ENCODE measurements at regions not wholly inside any gene's neighbourhood (a gene's known extent, or its start where the extent isn't known, plus 50 kb on each side); places are given as distances from the start of the nearest gene placed in this dataset.

DNA sequence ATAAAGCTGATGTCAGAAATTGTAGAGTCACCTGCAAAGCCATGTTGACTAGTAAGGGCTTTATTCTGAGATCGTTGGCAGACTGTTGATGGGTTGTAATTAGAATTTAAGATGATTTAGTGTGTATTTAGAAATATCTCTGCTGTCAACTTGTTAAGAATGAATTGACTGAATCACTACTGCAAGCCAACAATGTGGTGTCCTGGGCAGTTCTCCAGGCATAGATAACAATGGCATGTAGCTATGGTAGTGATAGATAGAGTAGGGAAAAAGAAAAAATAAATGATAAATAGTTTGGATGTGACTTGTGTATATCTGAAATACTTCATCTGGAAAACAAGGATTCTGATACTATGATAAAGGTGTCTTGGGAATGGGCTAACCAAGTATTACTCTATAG lies 640.2 kb downstream of the ARL4A start:
- Mint-ChIP-seq H3K9me3 (peaks cover 3% of the 10 kb centered on the region), H3K27me3 (ENCODE audit: low read depth) (no peaks in the 10 kb centered on the region), H3K4me3 (no peak overlapping the region), H3K4me1 (no peaks in the 10 kb centered on the region), H3K27ac (no peak overlapping the region), H3K36me3 (ENCODE audit: low read depth) (no peaks in the 10 kb centered on the region)
- TF ChIP-seq, protein P1, sequence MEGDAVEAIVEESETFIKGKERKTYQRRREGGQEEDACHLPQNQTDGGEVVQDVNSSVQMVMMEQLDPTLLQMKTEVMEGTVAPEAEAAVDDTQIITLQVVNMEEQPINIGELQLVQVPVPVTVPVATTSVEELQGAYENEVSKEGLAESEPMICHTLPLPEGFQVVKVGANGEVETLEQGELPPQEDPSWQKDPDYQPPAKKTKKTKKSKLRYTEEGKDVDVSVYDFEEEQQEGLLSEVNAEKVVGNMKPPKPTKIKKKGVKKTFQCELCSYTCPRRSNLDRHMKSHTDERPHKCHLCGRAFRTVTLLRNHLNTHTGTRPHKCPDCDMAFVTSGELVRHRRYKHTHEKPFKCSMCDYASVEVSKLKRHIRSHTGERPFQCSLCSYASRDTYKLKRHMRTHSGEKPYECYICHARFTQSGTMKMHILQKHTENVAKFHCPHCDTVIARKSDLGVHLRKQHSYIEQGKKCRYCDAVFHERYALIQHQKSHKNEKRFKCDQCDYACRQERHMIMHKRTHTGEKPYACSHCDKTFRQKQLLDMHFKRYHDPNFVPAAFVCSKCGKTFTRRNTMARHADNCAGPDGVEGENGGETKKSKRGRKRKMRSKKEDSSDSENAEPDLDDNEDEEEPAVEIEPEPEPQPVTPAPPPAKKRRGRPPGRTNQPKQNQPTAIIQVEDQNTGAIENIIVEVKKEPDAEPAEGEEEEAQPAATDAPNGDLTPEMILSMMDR (IDR thresholded peaks at IDR 0.05; ENCODE audit: unreplicated experiment in 3 of 3): no peak

DNA sequence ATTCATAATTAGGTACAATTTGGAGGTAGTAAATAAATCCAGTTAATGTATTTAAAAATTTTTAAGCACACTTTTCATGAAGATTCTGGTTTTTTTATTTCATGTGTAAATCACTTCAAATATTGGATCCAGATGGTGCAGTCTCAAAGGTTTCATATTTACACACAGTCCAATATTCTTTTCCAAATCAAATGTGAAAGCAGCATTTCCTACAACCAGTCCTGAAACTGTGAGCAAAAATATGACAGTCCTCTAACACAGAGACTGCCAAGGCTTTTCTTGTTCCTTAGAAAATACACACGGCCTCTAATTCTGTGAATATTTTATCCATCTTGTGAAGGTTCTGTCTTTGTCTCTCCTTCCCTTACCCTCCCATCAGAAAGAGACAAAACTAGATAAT lies 645.9 kb downstream of the ARL4A start:
- Mint-ChIP-seq H3K4me1 (no peaks in the 10 kb centered on the region), H3K27me3 (ENCODE audit: low read depth) (no peaks in the 10 kb centered on the region), H3K36me3 (ENCODE audit: low read depth) (no peaks in the 10 kb centered on the region), H3K4me3 (no peak overlapping the region), H3K9me3 (no peaks in the 10 kb centered on the region), H3K27ac (no peak overlapping the region)
- TF ChIP-seq, protein P1 (IDR thresholded peaks at IDR 0.05; ENCODE audit: unreplicated experiment in 3 of 3): no peak

DNA sequence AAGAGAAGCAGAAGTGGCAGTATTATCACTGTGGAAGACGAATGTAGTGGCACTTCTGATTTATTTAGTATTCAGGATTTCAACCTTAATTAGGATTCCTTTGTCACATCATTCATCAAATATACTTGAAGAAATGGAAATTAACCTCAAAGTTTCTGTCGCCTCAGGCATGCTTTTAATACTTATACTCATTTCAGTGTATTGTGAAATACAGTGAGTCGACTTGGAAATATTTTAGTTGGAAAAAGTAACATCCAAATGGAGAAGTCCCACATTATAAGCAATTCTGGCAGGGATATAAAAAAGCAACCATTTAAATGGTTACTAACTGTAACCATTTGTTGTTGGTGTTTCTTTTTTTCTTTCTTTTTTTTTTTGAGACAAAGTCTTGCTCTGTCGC lies 648.8 kb downstream of the ARL4A start:
- Mint-ChIP-seq H3K4me1 (no peaks in the 10 kb centered on the region), H3K9me3 (no peaks in the 10 kb centered on the region), H3K4me3 (no peak overlapping the region), H3K27ac (no peak overlapping the region), H3K27me3 (ENCODE audit: low read depth) (no peaks in the 10 kb centered on the region), H3K36me3 (ENCODE audit: low read depth) (no peaks in the 10 kb centered on the region)
- TF ChIP-seq, protein P1 (IDR thresholded peaks at IDR 0.05; ENCODE audit: unreplicated experiment in 3 of 3): no peak

DNA sequence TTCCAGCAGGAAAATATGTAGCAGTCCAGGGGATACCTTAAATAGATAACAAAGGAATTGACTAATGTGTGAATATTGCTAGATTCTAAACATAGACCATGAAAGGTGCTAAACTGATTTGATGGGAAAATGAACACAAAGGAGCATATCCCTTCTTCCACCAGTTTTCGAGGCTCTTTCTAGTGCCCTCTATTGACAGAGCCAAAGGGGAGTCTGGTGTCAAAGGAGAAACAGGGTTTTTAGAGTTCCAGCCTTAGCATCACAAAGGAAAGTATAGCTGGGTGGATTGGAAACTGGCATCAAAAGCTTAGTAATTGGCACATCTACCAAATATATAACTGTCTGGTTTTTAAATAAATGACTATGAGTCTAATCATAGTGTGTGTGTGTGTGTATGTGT lies 636.8 kb downstream of the ETV1 start:
- H3K4me1 Mint-ChIP-seq: no peaks in the 10 kb centered on the region
- no peak overlapping the region for H3K4me3 Mint-ChIP-seq
- H3K36me3 Mint-ChIP-seq (ENCODE audit: low read depth): no peaks in the 10 kb centered on the region
- TF ChIP-seq, protein P1 (IDR thresholded peaks at IDR 0.05; ENCODE audit: unreplicated experiment in 3 of 3): no peak
- H3K27ac Mint-ChIP-seq: no peak overlapping the region
- H3K9me3 Mint-ChIP-seq: no peaks in the 10 kb centered on the region
- no peaks in the 10 kb centered on the region for H3K27me3 Mint-ChIP-seq (ENCODE audit: low read depth)

DNA sequence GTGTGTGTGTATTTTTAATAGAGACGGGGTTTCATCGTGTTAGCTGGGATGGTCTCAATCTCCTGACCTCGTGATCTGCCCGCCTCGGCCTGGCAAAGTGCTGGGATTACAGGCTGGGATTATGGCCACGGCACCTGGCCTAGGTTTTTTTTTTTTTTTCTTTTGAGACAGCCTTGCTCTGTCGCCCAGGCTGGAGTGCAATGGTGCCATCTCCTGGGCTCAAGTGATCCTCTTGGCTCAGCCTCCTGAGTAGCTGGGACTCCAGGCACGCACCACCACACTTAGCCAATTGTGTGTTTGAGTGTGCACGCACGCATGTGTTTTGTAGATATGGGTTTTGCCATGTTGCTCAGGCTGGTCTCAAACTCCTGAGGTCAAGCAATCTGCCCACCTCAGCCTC lies 629.8 kb downstream of the ETV1 start:
- no peak overlapping the region for H3K27ac Mint-ChIP-seq
- no peaks in the 10 kb centered on the region for H3K4me1 Mint-ChIP-seq
- no peaks in the 10 kb centered on the region for H3K27me3 Mint-ChIP-seq (ENCODE audit: low read depth)
- TF ChIP-seq, protein P1 (IDR thresholded peaks at IDR 0.05; ENCODE audit: unreplicated experiment in 3 of 3): no peak
- H3K9me3 Mint-ChIP-seq: no peaks in the 10 kb centered on the region
- H3K4me3 Mint-ChIP-seq: no peak overlapping the region
- H3K36me3 Mint-ChIP-seq (ENCODE audit: low read depth): no peaks in the 10 kb centered on the region

DNA sequence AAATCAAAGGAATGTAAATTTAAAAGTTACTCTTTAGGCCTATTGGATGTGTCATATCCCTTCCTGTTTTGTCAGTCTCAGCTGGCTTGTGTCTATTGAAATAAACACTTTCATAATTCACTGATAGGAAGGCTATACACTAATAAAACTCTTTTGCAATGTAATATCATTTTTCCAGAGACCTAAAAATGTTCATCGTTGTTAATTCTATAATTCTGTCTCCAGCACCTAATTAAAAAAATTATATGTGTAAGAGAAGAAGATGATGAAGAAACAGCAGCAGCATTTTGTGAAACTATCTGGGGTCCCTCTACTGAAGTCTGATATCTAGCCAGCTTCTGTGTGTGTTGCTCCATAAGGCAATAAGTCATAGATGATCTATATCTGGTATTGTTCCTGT lies 602.7 kb downstream of the ETV1 start:
- Mint-ChIP-seq H3K27ac (no peak overlapping the region), H3K4me3 (no peak overlapping the region), H3K9me3 (no peaks in the 10 kb centered on the region), H3K4me1 (no peaks in the 10 kb centered on the region), H3K36me3 (ENCODE audit: low read depth) (no peaks in the 10 kb centered on the region), H3K27me3 (ENCODE audit: low read depth) (no peaks in the 10 kb centered on the region)
- TF ChIP-seq, protein P1 (IDR thresholded peaks at IDR 0.05; ENCODE audit: unreplicated experiment in 3 of 3): no peak
